ENCODE measurements at regions not wholly inside any gene's neighbourhood (a gene's known extent, or its start where the extent isn't known, plus 50 kb on each side); places are given as distances from the start of the nearest gene placed in this dataset.
"Not testable (repeated sequence)": the region's sequence is repeated elsewhere in the genome, so short reads cannot be mapped to it uniquely, and the experiment has no call there.

DNA sequence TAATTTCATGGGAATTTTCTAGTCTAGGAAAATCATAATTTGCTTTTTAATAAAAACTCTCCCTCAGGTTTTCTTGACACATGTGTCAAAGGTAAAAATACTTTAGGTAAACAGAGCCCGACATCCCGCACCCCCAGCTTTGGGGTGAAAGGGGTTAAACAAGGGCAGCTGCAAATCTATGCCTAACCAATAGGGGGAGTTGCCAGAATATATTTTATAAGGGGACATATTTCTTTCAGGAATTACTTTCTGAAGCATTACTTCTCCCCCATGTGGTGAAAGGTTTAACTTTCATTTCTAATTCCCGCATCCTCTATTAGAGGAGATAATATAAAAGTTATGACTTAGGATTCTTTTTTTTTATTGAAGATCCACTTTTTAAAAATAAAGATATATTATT, 53.9 kb upstream of the HEPH start:
- DNase-seq (ENCODE audit: low spot score): peak; percentile 31

GRCh38 chrX:66107860-66108259, 56.2 kb upstream of the HEPH start:
- DNase-seq (ENCODE audit: low spot score): not testable (repeated sequence)

DNA sequence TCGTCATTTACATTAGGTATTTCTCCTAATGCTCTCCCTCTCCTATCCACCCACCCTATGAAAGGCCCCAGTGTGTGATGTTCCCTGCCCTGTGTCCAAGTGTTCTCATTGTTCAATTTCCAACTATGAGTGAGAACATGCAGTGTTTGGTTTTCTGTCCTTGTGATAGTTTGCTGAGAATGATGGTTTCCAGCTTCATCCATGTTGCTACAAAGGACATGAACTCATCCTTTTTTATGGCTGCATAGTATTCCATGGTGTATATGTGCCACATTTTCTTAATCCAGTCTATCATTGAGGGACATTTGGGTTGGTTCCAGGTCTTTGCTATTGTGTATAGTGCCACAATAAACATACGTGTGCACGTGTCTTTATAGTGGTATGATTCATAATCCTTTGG, 61.6 kb upstream of the HEPH start:
- not testable (repeated sequence) for DNase-seq (ENCODE audit: low spot score)

GRCh38 chrX:66098162-66098561, 58.3 kb upstream of the VSIG4 start:
- no peak for DNase-seq (ENCODE audit: low spot score)

DNA sequence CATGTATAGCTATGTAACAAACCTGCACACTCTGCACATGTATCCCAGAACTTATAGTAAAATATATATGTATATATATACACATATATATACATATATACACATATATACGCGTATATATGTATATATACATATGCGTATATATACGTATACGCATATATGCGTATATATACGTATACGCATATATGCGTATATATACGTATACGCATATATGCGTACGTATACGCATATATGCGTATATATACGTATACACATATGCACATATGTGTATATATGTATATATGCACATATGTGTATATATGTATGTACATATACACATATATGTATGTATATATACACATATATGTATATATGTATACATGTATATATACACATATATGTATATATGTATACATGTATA, 57.1 kb upstream of the VSIG4 start:
- not testable (repeated sequence) for DNase-seq (ENCODE audit: low spot score)

DNA sequence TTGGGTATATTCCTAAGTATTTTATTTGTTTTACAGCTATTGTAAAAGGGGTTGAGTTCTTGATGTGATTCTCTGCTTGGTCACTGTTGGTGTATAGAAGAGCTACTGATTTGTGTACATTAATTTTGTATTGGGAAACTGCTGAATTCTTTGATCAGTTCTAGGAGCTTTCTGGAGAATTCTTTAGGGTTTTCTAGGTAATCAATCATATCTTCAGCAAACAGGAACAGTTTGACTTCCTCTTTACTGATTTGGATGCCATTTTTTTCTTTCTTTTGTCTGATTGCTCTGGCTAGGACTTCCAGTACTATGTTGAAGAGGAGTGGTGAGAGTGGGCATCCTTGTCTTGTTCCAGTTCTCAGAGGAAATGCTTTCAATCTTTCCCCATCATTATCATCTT, 50.1 kb upstream of the VSIG4 start:
- DNase-seq (ENCODE audit: low spot score): not testable (repeated sequence)

Data from AG20443 (cell line).